ENCODE measurements at regions not wholly inside any gene's neighbourhood (a gene's known extent, or its start where the extent isn't known, plus 50 kb on each side); places are given as distances from the start of the nearest gene placed in this dataset.

DNA sequence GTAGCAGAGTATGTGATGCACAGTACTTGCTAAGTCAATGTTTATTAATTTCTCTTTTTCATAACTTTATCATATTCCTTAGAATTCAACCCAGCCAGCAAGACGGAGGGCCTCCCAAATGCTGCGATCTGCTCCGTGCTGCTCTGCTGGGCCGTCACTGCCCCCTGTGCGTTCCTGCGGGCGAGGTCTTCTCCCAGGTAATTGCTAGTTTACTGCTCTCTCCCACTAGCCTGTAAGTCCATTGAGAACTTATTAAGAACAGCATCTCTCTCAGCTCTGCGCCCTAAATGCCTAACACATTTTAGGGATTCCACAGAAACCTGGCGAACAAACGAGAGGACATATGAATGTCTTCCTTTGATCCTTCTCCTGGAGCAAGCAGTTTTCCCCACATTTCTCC is 153.6 kb upstream of the ARHGAP28 start:
- ATAC-seq: no peak
- H3K27ac Mint-ChIP-seq: no peak overlapping the region
- H3K9me3 Mint-ChIP-seq: peaks cover 8% of the 10 kb centered on the region
- H3K4me3 Mint-ChIP-seq: no peak overlapping the region
- DNase-seq (ENCODE audit: low spot score in 2 of 2): no peak
- no peaks in the 10 kb centered on the region for H3K36me3 Mint-ChIP-seq
- H3K4me1 Mint-ChIP-seq: no peaks in the 10 kb centered on the region

DNA sequence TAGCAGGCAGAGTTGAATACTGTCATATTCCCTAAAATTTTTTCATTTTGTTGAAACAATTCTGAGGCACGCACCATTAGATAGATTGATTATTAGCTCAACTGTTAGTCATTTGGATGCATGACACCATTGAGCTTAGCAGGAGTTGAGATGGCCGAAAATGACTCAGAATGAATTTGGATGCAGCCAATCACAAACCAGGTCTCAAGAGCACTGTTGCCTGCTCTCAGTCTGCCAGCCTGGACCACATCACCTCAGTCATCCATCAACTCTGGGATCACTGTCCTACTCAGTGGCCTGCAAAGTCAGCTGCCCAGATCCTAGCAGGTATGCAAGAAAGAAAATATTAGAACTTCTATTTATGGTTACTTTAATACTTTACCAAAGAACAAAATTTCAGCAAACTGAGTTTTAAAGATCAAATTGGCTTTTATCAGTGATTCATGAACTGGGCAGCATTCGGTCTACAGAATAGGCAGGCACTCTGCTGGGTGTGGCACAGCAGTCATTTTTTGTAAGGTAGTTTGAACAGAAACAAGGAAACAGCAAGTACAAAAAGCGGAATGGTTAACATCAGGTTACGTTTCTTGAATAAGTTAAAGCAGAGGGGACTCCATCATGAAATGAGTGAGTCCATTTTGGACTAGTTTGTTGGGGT is 152.7 kb upstream of the ARHGAP28 start:
- Mint-ChIP-seq H3K9me3 (peaks cover 15% of the 10 kb centered on the region), H3K4me3 (no peak overlapping the region), H3K36me3 (no peaks in the 10 kb centered on the region), H3K4me1 (no peaks in the 10 kb centered on the region), H3K27ac (no peak overlapping the region)
- ATAC-seq: no peak
- DNase-seq (ENCODE audit: low spot score in 2 of 2): no peak

DNA sequence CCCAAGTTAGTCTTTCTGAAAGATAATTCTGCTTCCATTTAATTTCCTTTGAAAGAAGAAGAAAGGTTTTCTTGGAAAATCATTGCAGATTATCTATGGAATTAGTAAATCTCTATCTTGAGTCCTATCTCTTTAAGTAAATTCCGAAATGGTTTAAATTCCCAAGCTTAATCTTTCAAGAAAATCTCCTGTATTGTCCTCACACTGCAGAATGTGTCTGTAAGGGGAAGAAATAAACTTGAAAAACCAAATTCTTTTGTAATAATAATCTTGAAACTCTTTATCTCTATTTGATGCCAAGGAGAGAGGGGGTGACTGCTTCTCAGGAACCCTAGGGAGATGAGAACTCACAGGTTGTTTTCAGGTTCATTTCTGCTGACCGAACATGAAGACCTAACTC is 150.8 kb upstream of the ARHGAP28 start:
- Mint-ChIP-seq H3K9me3 (peaks cover 20% of the 10 kb centered on the region), H3K4me3 (no peak overlapping the region), H3K4me1 (no peaks in the 10 kb centered on the region), H3K36me3 (no peaks in the 10 kb centered on the region), H3K27ac (no peak overlapping the region)
- ATAC-seq (no peak), DNase-seq (ENCODE audit: low spot score in 2 of 2) (no peak)

DNA sequence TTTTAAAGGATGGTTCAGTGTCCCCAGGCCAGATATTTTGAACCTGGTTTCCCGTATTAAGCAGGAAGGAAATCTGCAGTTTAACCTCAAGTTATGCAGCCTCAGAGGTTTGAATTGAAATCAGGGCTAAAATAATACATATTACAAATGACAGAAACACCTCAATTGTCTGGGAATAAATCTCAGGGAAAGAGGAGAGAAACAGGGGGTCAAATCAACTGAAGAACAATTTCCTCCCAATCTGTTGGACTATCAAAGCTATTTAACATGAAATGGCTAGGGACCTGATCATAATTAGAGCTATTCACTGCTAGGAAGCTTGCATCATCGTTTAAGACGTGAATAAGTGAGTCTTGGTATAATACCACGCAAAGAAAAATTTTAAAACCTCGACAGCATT is 150.0 kb upstream of the ARHGAP28 start:
- no peak overlapping the region for H3K4me3 Mint-ChIP-seq
- H3K27ac Mint-ChIP-seq: no peak overlapping the region
- H3K36me3 Mint-ChIP-seq: no peaks in the 10 kb centered on the region
- no peak for DNase-seq (ENCODE audit: low spot score in 2 of 2)
- no peak for ATAC-seq
- H3K4me1 Mint-ChIP-seq: no peaks in the 10 kb centered on the region
- peaks cover 23% of the 10 kb centered on the region for H3K9me3 Mint-ChIP-seq

DNA sequence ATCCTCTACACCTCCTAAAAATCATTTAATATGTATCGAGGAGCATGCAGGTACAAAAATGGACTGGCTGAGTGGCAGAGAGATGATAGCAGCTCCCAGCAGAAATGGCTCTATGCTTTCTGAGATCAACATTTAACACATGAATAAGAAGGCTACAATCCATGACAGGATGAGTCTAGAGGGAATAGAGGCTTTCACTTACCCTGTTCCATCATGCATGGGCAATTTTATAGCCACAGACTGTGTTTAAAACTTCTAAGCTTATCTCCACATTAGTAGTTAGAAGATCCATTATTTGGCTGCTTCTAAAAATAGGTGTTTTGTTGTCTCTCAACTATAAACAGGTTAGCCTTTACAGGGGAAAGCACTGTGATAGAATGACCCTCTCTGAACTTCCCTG is 149.1 kb upstream of the ARHGAP28 start:
- Mint-ChIP-seq H3K4me1 (no peaks in the 10 kb centered on the region), H3K36me3 (no peaks in the 10 kb centered on the region), H3K9me3 (peaks cover 23% of the 10 kb centered on the region), H3K4me3 (no peak overlapping the region), H3K27ac (no peak overlapping the region)
- ATAC-seq (no peak), DNase-seq (ENCODE audit: low spot score in 2 of 2) (no peak)

DNA sequence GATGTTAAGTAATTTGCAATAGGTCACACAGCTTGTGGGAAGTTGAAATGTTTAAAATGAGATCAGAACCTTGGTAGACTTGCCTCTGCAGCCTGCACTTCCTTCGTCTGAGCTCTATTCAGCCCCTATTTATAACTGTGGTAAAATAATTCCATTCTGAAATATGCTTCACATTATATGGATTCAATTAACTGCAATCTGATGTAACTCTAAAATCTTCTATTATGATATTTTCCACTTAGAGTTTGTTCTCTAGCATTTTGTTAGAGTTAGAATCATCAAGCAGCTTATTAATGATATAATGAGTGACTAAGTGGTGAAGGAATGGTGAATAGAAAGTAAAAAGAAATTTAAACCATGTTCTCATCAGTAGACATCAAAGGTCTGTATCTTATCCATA is 139.6 kb upstream of the ARHGAP28 start:
- Mint-ChIP-seq H3K4me3 (no peak overlapping the region), H3K9me3 (peaks cover 13% of the 10 kb centered on the region), H3K4me1 (no peaks in the 10 kb centered on the region), H3K27ac (no peak overlapping the region), H3K36me3 (no peaks in the 10 kb centered on the region)
- no peak for ATAC-seq
- no peak for DNase-seq (ENCODE audit: low spot score in 2 of 2)

DNA sequence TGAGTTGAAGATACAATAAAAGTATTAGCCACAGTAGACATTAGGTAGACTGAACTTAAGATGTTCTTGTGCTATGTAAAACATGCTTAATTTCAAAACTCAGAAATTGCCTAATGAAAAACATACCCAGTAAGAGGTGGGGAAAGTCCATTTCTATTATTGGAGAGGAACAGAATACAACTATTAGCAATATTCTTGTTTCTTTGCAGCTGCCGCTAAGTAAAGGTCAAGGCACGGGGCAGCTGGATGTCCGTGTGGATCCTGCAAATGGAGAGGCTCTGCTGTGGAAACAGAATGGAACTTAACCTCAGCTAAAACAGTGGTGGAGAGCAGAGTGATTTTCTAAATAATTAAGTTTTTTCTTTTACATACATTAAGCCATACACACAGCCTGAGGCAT is 139.2 kb upstream of the ARHGAP28 start:
- Mint-ChIP-seq H3K4me1 (no peaks in the 10 kb centered on the region), H3K4me3 (no peak overlapping the region), H3K36me3 (no peaks in the 10 kb centered on the region), H3K27ac (no peak overlapping the region), H3K9me3 (peaks cover 13% of the 10 kb centered on the region)
- ATAC-seq (no peak), DNase-seq (ENCODE audit: low spot score in 2 of 2) (no peak)

DNA sequence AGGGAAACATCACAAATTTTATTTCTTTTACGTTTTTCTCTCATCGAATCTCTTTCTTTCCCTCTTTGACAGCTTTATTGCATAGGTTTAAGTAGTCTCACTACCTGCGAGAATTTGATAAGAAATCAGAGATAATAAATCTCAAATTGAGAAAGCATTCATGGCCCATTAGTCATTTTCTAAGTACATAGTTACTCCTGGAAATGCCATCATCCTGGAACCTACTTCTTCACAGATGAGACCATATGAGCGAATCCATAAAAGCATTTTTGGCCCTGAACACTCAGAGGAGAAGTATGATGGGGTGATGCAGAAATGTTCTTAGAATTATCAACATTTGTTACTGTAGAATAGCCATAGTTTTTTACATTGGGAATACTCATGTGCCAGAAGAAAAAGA is 138.0 kb upstream of the ARHGAP28 start:
- no peak overlapping the region for H3K27ac Mint-ChIP-seq
- H3K9me3 Mint-ChIP-seq: peaks cover 12% of the 10 kb centered on the region
- DNase-seq (ENCODE audit: low spot score in 2 of 2) (no peak), ATAC-seq (no peak)
- H3K36me3 Mint-ChIP-seq: no peaks in the 10 kb centered on the region
- H3K4me3 Mint-ChIP-seq: no peak overlapping the region
- no peaks in the 10 kb centered on the region for H3K4me1 Mint-ChIP-seq

DNA sequence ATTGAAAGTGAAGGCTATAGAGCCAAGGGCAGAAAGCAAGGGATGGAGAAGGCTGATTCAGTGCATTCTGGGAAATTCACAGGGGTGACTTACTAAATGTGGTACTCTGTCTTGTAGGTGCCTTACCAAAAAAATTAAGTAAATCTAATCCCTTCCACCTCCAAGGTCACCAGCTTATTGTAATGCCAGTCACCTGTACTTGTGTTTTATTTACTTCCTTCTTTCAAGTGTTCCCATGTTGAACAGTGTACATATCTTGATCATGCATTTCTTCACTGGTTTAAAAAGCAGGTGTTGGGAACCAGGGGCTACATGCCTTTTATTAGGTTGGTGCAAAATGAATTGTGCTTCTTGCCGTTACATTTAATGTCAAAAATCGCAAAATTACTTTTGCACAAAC is 137.0 kb upstream of the ARHGAP28 start:
- peaks cover 10% of the 10 kb centered on the region for H3K9me3 Mint-ChIP-seq
- ATAC-seq (no peak), DNase-seq (ENCODE audit: low spot score in 2 of 2) (no peak)
- H3K27ac Mint-ChIP-seq: no peak overlapping the region
- no peaks in the 10 kb centered on the region for H3K36me3 Mint-ChIP-seq
- H3K4me3 Mint-ChIP-seq: no peak overlapping the region
- no peaks in the 10 kb centered on the region for H3K4me1 Mint-ChIP-seq

DNA sequence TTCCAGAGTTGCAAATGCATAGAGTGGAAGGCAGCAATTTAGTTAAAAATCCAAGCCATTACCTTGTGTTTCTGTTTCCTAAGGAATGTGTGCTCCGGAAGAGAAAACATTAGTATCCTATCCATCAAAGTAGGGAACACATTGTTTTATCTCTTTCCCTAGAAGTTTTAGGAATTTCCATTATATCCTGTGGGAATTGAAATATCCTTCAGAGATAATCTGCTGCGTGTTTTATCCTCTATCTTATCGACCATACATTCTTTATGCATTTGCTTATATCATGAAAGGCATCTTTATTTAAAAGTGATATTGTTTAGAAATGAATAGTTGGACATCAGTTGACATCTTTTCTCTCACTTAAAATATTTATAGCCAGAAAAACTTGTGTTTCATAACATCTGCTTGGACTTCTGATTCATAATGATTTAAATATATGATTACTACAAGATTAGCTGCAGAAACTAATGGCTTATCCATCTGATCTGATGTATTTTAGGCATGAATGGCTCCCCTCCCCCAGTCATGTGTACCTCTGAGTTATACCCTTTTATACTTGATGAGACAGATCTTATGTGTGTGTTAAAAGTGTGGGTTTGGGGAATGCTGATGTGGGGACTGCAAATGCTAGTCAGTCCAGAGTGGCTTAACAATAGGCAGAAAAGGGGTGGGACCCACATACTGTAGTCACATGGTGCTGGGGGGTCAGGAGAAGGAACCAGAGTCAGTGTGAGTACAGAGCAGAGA is 136.2 kb upstream of the ARHGAP28 start:
- Mint-ChIP-seq H3K36me3 (no peaks in the 10 kb centered on the region), H3K9me3 (peaks cover 10% of the 10 kb centered on the region), H3K27ac (no peak overlapping the region), H3K4me1 (no peaks in the 10 kb centered on the region), H3K4me3 (no peak overlapping the region)
- ATAC-seq (no peak), DNase-seq (ENCODE audit: low spot score in 2 of 2) (no peak)

DNA sequence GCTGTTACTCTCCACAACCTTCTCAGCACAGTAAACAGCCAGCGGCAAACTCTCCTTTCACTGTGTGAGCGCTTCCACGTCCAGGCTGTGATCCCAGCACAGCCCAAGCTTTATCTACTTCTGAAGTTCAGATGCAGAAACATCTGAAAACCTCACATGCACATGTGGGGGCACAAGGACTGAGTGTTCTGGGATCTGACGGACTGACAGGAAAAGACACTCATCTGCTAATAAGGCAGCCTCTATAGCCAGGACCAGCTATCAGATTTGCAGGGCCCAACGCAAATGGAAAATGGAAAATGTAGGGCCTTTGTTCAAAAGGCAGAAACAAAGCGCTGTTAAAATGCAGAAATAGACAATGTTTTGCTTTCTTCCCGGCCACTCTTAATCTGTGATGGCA is 133.8 kb upstream of the ARHGAP28 start:
- Mint-ChIP-seq H3K36me3 (no peaks in the 10 kb centered on the region), H3K4me3 (no peak overlapping the region), H3K4me1 (no peaks in the 10 kb centered on the region), H3K9me3 (peaks cover 10% of the 10 kb centered on the region), H3K27ac (no peak overlapping the region)
- no peak for ATAC-seq
- no peak for DNase-seq (ENCODE audit: low spot score in 2 of 2)

DNA sequence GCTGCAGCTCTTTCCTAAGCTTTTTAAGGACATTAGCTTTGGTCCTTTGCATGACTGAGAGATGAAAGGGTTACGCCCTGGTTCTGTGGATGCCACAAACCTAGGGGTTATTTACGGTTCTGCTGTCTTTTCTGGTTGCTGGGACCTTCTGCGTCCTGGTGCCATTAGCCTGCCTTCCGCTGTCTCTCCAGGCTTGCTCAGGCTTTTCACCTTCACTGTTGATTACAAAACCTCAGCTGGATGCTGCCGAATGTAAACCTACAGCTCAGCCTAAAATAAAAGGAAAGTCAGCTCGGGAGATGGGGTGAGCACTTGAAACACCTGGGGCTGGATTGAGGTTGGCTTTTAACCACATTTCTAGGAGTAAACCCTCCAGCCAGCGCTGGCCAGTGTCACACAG is 130.9 kb upstream of the ARHGAP28 start:
- no peak for DNase-seq (ENCODE audit: low spot score in 2 of 2)
- Mint-ChIP-seq H3K4me3 (no peak overlapping the region), H3K9me3 (peaks cover 11% of the 10 kb centered on the region), H3K4me1 (no peaks in the 10 kb centered on the region), H3K36me3 (no peaks in the 10 kb centered on the region), H3K27ac (no peak overlapping the region)
- ATAC-seq: no peak

DNA sequence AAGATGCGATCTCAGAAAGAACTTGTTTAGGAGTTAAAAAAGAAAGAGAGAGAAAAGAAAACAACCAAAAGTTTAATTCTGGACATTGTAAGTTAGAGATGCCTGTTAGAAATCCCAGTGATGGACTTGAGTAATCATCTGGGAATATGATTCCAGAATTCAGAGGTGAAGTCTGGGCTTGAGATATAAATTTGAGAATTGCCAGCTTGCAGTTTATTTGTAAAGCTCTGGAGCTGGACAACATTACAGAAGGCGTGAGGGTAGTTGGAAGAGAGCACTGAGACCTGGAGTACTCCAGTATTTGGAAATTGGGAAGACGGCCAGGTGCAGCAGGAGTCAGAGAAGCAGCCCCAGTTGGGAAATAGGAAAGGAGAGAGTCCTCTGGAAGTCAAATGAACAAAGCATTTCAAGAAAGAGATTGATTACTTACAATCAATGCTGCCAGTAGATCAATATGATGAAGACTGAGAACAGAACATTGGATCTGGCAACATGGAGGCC is 128.8 kb upstream of the ARHGAP28 start:
- Mint-ChIP-seq H3K9me3 (peaks cover 5% of the 10 kb centered on the region), H3K27ac (no peak overlapping the region), H3K36me3 (no peaks in the 10 kb centered on the region), H3K4me3 (no peak overlapping the region), H3K4me1 (no peaks in the 10 kb centered on the region)
- DNase-seq (ENCODE audit: low spot score in 2 of 2) (no peak), ATAC-seq (no peak)

DNA sequence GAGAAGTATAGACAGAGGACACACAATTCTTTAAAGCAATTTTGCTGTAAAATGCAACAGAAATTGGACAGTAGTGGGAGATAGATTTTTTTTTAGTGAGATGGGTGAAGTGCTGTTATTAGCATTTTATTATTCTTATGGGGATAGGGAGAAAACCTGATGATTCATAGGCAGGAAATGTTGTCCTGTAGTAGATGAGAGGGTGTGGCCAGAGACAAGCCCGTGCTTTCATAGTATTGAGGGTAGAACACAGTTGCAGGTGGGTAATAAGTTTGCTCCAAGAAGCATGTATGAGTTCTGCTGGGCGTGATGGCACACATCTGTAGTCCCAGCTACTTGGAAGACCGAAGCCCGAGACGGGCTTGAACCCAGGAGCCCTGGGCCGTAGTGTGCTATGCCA is 128.3 kb upstream of the ARHGAP28 start:
- H3K9me3 Mint-ChIP-seq: peaks cover 5% of the 10 kb centered on the region
- ATAC-seq (no peak), DNase-seq (ENCODE audit: low spot score in 2 of 2) (no peak)
- no peaks in the 10 kb centered on the region for H3K36me3 Mint-ChIP-seq
- H3K4me3 Mint-ChIP-seq: no peak overlapping the region
- H3K4me1 Mint-ChIP-seq: no peaks in the 10 kb centered on the region
- no peak overlapping the region for H3K27ac Mint-ChIP-seq

DNA sequence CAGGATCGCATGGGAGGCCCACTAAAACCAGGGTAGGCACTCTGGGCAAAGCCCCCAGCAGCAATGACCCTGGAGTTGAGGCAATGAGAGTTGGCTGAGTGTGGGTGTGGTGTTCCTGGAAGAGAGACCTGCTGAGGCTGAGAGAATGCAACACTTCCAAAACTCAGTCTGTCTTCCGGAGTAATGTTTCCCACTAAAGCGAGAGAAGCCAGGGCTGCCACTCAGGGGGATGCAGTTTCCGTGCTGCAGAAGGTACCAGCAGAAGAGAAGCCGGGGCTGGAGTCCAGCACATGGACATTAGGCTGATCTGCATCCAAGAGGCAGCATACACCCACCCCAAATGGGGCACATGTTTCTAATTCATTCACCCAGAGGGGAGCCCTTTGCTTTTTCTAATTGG is 127.2 kb upstream of the ARHGAP28 start:
- Mint-ChIP-seq H3K27ac (no peak overlapping the region), H3K9me3 (peaks cover 5% of the 10 kb centered on the region), H3K4me1 (no peaks in the 10 kb centered on the region), H3K36me3 (no peaks in the 10 kb centered on the region), H3K4me3 (no peak overlapping the region)
- ATAC-seq: no peak
- DNase-seq (ENCODE audit: low spot score in 2 of 2): no peak

DNA sequence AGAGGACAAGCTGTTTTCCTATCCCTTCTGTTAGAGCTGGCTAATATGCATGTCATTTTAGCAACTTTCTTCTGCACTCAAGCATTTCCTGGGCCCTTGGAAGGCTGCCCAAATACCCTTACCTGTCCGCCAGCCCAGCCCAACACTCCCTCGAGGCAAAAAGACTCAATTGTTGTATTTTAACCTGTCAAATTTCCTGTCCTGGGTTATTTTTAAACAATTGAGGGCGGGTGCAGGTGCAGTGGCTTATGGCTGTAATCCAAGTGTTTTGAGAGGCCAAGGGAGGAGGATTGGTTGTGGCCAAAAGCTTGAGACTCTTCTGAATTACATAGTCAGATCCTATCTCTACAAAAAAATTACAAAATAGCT is 125.0 kb upstream of the ARHGAP28 start:
- H3K4me3 Mint-ChIP-seq: no peak overlapping the region
- H3K9me3 Mint-ChIP-seq: peaks cover 5% of the 10 kb centered on the region
- DNase-seq (ENCODE audit: low spot score in 2 of 2) (no peak), ATAC-seq (no peak)
- no peaks in the 10 kb centered on the region for H3K4me1 Mint-ChIP-seq
- H3K27ac Mint-ChIP-seq: no peak overlapping the region
- no peaks in the 10 kb centered on the region for H3K36me3 Mint-ChIP-seq
